ENCODE measurements at regions not wholly inside any gene's neighbourhood (a gene's known extent, or its start where the extent isn't known, plus 50 kb on each side); places are given as distances from the start of the nearest gene placed in this dataset.

DNA sequence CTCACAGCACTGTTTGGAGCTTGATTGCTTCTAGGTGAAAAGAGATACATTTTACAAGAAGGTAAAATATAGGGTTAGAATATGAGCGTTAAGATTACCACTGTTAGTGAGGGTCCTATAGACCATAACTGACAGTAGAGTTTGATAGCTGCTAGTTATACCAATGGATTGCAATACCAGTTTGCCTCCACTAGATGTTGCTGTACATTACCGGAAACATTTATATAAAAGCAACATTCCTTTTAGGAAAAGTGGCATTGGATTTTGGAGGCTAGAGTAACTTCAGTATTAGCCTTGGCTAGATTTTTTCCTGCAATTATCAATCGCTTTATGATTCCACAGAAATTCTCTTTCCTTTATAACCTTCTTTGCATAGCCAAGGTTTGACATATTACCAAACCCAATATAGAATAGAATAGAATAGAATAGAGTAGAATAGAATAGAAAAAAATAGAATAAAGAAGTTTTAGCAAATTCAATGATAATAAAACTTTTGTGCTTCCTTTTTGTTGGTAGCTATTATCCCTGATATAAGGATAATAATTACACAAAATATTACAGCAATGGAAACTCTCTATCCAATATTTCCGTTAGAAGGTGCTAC, 1093.6 kb upstream of the ALCAM start:
- TF ChIP-seq ZNF8 (CRISPR knock-in tag; IDR thresholded peaks at IDR 0.05), result no peak
- TF ChIP-seq TCF4 (CRISPR knock-in tag; IDR thresholded peaks at IDR 0.05; ENCODE audit: borderline replicate concordance), result no peak
